HG03064 (cell line): ENCODE measurements at regions not wholly inside any gene's neighbourhood (a gene's known extent, or its start where the extent isn't known, plus 50 kb on each side); places are given as distances from the start of the nearest gene placed in this dataset.

Source experiments
- ATAC-seq: cut with Tn5 transposase; IDR thresholded peaks from one replicate; pipeline ENCODE4 v1.9.1; 2021; ENCODE audit warnings: low read depth; ENCODE audit not compliant: unreplicated experiment

DNA sequence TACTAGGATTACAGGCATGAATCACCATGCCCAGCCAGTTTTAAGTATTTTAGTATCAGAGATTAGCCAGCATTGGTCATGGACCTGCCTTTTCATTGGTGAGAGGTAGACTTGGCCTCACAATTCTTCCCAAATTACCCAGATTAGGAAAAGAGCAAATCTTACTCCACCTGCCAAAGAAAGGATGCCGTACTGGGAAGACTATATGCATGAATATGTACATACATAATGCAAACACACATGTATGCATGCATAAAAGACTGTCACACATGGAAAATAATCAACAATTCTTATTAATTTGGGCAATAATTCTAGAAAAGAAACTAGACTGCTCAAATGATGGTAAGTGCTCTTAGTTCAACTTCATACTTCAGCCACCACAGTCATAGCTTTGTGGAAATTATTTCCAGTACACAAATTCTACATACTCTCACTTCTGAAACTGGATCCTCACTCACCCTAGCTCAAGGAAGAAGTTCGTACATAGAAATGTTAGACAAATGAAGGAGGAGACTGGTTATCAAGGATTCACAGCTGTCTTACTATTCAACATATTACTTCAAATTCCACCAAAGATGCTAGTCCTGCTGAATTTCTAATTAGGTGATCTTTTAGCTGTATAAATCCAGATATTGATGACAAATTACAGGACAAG lies 73.7 kb downstream of the MINAR2 start:
- no peak for ATAC-seq

DNA sequence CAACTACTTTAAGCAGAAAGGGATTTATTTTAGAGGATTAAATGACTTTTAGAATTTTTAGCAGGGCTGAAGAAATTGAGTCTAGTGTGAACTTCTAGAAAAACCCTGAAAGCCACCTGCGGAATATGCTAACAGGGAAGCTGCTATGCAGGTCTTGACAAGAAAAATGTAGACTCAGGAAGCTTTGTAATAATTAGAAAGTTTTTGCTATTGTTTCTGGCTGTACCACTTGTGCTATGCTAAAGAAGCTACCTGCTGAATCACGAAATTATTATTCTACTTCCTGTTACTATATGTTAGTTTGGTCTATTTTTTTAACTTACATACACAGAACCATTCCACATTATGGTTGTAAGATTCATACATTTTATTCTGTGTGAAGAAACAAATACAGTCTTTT lies 74.0 kb upstream of the CHSY3 start:
- no peak for ATAC-seq

GRCh38 chr5:129836321-129836720 lies 67.9 kb upstream of the CHSY3 start:
- no peak for ATAC-seq

DNA sequence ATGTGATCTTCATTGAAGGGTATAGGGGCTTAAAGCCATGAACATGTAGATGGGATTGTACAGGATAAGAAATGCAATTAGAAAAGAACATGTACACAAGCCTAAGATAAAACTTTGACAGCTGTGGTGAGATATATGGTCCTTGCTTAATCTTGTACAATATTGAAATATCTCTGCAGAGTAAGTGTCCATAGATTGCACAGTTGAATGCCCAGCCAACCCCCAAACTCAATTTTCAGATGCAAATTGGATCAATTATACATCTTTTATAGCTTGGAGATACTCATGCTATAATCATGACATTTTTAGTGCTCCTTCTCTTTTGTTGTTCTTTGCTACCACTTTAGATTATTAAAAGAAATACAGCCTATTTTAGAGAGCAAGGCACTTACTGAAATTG lies 59.5 kb upstream of the CHSY3 start:
- no peak for ATAC-seq

- ATAC-seq: peak; percentile 93
Observed at GRCh38 chr5:129852747-129853352, 51.4 kb upstream of the CHSY3 start.

DNA sequence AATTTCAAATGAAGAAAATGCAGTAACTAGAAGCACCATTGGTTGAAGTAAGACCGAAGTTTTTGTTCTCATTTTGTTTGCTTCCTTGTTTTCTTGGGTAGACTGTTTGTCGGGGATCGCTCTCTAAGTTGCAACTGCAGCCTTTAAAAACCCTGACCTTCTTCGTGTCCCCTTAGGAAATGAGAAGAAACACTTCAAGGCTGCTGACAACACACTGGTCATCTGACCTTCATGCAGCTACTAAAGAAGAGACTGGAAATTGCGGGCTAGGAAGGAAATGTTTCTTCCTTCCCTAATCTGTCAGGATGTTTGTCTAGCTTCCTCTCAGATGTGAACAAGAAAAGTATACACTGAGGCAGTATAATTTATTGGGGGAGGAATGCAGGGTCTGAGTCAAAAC lies 50.7 kb upstream of the CHSY3 start:
- no peak for ATAC-seq
